ENCODE measurements at regions not wholly inside any gene's neighbourhood (a gene's known extent, or its start where the extent isn't known, plus 50 kb on each side); places are given as distances from the start of the nearest gene placed in this dataset.
A peak's percentile ranks its signal among the peaks of the same experiment; 100 is the strongest.

DNA sequence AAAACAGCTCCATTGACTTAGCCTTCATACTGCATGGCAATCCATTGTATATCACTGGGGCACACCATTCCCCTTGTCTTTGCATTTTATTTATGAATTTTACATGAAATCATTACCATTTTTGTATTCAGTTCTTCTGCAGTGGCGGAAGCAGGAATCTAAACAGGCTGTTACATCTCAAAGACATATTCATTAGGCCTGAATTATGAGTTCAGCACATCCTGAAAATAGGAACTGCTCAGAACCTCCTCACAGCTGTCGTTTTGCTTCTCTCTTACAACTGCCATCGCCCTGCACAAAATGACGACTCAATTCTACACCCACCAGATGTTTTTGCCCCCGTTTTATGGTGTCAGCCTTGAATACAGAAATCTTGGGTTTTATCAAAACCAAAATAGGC lies 474.4 kb upstream of the MAGEB18 start:
- TF ChIP-seq, protein P1, sequence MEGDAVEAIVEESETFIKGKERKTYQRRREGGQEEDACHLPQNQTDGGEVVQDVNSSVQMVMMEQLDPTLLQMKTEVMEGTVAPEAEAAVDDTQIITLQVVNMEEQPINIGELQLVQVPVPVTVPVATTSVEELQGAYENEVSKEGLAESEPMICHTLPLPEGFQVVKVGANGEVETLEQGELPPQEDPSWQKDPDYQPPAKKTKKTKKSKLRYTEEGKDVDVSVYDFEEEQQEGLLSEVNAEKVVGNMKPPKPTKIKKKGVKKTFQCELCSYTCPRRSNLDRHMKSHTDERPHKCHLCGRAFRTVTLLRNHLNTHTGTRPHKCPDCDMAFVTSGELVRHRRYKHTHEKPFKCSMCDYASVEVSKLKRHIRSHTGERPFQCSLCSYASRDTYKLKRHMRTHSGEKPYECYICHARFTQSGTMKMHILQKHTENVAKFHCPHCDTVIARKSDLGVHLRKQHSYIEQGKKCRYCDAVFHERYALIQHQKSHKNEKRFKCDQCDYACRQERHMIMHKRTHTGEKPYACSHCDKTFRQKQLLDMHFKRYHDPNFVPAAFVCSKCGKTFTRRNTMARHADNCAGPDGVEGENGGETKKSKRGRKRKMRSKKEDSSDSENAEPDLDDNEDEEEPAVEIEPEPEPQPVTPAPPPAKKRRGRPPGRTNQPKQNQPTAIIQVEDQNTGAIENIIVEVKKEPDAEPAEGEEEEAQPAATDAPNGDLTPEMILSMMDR (IDR thresholded peaks at IDR 0.05; ENCODE audit: low read depth, low read length), result no peak
- no peak for DNase-seq (ENCODE audit: extremely low read depth, low read depth)

DNA sequence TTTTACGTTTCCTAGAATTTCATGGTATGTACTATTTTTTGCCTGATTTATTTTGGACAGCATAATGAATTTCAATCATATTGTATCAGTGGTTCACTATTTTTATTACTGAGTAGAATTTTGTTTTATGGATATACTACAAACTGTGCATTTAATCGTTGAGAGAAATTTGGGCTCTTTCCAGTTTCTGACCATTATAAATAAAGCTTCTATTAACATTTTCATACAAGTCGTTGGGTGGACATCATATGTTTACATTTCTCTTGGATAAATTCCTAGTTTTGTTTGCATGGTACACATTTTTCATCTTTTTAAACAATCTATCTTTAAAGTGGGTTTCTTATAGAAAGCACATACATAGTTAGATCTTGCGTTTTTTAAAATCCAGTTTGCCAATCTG lies 472.7 kb upstream of the MAGEB18 start:
- TF ChIP-seq, protein P1 (IDR thresholded peaks at IDR 0.05; ENCODE audit: low read depth, low read length), result no peak

DNA sequence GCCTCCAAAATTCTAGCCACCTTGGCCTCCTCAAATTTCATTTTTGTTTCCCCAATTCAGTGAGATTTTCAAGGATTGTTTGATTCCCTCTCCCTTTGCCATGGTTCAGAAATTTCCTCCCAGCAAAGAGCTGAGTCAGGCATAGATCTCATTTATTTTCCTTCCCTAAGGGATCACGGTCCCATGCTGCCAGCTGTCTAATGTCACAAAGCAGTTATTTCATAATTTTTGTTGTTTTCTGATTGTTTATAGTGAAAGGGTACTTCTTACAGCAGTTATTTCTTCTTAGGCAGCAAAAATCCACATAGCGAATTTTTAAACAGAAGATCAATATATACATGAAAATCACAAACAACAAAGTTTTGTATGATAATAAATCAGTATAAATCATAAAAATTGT lies 470.5 kb upstream of the MAGEB18 start:
- TF ChIP-seq, protein P1 (IDR thresholded peaks at IDR 0.05; ENCODE audit: low read depth, low read length), result no peak
- no peak for DNase-seq (ENCODE audit: extremely low read depth, low read depth)

More for the DNA sequence above, 472.7 kb upstream of the MAGEB18 start:
- DNase-seq (ENCODE audit: extremely low read depth, low read depth), result no peak

DNA sequence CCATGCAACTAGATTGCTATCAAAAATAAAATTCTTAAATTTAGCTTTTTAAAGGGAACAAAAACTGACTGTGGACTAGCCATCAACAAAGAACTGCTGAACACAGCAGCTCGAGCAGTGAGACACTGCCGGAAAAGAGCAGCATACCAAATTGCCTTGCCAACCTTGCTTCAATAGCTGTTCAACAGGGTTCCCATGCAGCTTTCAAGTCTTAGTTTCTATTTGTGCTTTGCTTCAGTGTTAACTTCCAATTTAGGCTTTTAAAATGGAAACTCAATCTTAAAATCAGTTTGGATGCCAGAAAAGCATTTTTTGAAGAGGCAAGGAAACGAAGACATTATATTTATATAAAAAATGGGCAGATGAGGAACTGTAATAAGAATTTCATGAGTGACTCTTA lies 463.4 kb upstream of the MAGEB18 start:
- DNase-seq (ENCODE audit: extremely low read depth, low read depth), result no peak
- TF ChIP-seq, protein P1 (IDR thresholded peaks at IDR 0.05; ENCODE audit: low read depth, low read length), result no peak

DNA sequence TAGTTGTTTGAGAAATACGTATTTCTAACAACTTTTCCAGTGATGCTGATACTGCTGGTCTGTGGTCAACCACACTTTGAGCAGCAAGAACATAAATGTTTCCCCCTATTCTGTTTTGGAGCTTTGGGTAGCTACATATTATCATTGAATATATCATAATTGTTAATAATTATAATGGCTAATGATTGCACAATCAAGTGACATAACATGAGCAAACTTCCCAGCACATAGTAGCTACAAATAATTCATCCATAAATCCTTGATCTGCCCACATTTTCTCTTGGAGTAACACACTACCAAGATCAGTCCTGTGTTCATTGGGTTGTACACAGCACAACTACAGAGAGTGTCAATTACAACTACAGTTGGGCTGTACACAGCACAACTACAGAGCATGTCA lies 436.3 kb upstream of the MAGEB18 start:
- DNase-seq (ENCODE audit: extremely low read depth, low read depth), result no peak
- TF ChIP-seq, protein P1 (IDR thresholded peaks at IDR 0.05; ENCODE audit: low read depth, low read length), result no peak

DNA sequence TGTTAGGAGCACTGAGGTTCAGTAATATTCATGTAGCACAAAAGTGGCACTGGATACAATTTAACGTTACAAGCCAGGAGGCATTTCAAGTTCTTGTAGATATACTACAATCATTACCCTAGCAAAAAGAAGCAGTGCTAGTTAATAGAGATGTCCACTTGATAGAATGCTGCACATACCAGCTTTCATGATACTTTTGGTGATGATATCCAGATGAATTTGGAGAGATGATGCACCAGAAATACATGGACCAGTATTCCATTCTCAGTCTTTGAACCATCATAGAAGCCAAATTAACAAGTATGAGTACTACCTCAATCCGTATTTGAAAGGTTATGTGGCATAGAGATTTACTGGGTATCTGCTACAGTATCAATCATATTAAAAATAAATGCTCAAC lies 421.0 kb upstream of the MAGEB18 start:
- TF ChIP-seq, protein P1 (IDR thresholded peaks at IDR 0.05; ENCODE audit: low read depth, low read length), result no peak
- DNase-seq (ENCODE audit: extremely low read depth, low read depth), result no peak

DNA sequence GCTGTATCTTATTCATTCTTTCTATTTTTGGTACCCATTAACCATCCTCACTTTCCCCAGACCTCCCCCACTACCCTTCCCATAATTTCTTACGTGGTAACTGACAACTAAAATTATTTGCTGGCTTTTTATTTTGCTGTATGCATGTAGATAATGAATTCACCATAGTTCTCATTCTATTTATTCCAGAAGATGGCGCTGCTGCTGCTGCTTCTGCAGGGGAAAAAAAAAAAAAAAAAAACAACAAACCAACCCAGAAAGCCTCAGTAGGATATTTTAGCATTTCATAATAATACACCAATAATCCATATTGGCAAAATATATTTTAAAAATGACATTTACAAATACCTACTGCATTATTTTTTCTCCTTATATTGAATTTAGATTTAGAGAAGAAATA lies 416.6 kb upstream of the MAGEB18 start:
- TF ChIP-seq, protein P1 (IDR thresholded peaks at IDR 0.05; ENCODE audit: low read depth, low read length), result peak; percentile 23
- no peak for DNase-seq (ENCODE audit: extremely low read depth, low read depth)
